GM21447 (cell line): ENCODE measurements at regions not wholly inside any gene's neighbourhood (a gene's known extent, or its start where the extent isn't known, plus 50 kb on each side); places are given as distances from the start of the nearest gene placed in this dataset.

ENCODE experiments used
- ATAC-seq: cut with Tn5 transposase; IDR thresholded peaks from one replicate; pipeline ENCODE4 v1.9.1; 2021; ENCODE audit not compliant: unreplicated experiment

- no peak for ATAC-seq
Measured at GRCh38 chr9:687994-688393, 153.5 kb upstream of the DMRT1 start.

- no peak for ATAC-seq
Measured at GRCh38 chr9:690517-691111, 150.9 kb upstream of the DMRT1 start.

- no peak for ATAC-seq
Measured at GRCh38 chr9:691825-692400, 149.6 kb upstream of the DMRT1 start.

GRCh38 chr9:692636-693129, 148.8 kb upstream of the DMRT1 start:
- no peak for ATAC-seq

GRCh38 chr9:693201-694091, 148.1 kb upstream of the DMRT1 start:
- no peak for ATAC-seq

GRCh38 chr9:694092-694402, 147.4 kb upstream of the DMRT1 start:
- no peak for ATAC-seq

GRCh38 chr9:694403-695154, 146.9 kb upstream of the DMRT1 start:
- ATAC-seq: no peak

GRCh38 chr9:695252-695651, 146.2 kb upstream of the DMRT1 start:
- ATAC-seq: no peak

GRCh38 chr9:696332-697323, 144.9 kb upstream of the DMRT1 start:
- no peak for ATAC-seq

- ATAC-seq: no peak
Measured at GRCh38 chr9:698276-698675, 143.2 kb upstream of the DMRT1 start.

- ATAC-seq: no peak
Measured at GRCh38 chr9:698954-699353, 142.5 kb upstream of the DMRT1 start.

GRCh38 chr9:699396-699795, 142.1 kb upstream of the DMRT1 start:
- no peak for ATAC-seq

GRCh38 chr9:700365-701282, 140.9 kb upstream of the DMRT1 start:
- ATAC-seq: no peak

GRCh38 chr9:703392-703791, 138.1 kb upstream of the DMRT1 start:
- ATAC-seq: no peak

GRCh38 chr9:706073-706472, 135.4 kb upstream of the DMRT1 start:
- no peak for ATAC-seq

GRCh38 chr9:706606-707459, 134.7 kb upstream of the DMRT1 start:
- no peak for ATAC-seq

- ATAC-seq: no peak
Measured at GRCh38 chr9:708182-708550, 133.3 kb upstream of the DMRT1 start.
